Prostate gland (tissue), 2 donors: ENCODE measurements at regions not wholly inside any gene's neighbourhood (a gene's known extent, or its start where the extent isn't known, plus 50 kb on each side); places are given as distances from the start of the nearest gene placed in this dataset.

ENCODE experiments used
- CTCF ChIP-seq, 4 experiments: fragments of 200-600 bp in 2 of 4; fragments of 450-650 bp in 2 of 4; sonication (generic) in 2 of 4; IDR thresholded peaks; 1 replicate in 3 of 4; 2 replicates in 1 of 4; pipeline ENCODE4 v1.5.1; 2016 to 2019; ENCODE audit warnings: antibody characterized with exemption in 4 of 4, mild to moderate bottlenecking in 2 of 4, moderate library complexity in 2 of 4
- POLR2AphosphoS5 ChIP-seq: sonication (generic); formaldehyde crosslinking; IDR thresholded peaks from one replicate; pipeline ENCODE4 v1.6.1; 2017; ENCODE audit warnings: antibody characterized with exemption

GRCh38 chr7:32648408-32649156 is 153.3 kb downstream of the AVL9 start:
- TF ChIP-seq CTCF (IDR thresholded peaks at IDR 0.05) (no peak), POLR2AphosphoS5 (no peak)
